DND-41 (cell line): ENCODE measurements at regions not wholly inside any gene's neighbourhood (a gene's known extent, or its start where the extent isn't known, plus 50 kb on each side); places are given as distances from the start of the nearest gene placed in this dataset.

ENCODE experiments used
- ATAC-seq: fragments of 200-7000 bp; cut with Tn5 transposase; 3 replicates; pipeline ENCODE4 v1.9.1; 2021; ENCODE audit warnings: low read depth; ENCODE audit not compliant: insufficient read depth
- DNase-seq: peaks from one replicate; pipeline ENCODE4 v3.0.0-alpha.2; 2020
- H2AFZ ChIP-seq: 2 replicates; pipeline ENCODE4 v1.6.0; 2012; ENCODE audit warnings: low read depth, low read length
- H3K27ac ChIP-seq: 2 replicates; pipeline ENCODE4 v1.5.1; 2012; ENCODE audit warnings: low read length, inconsistent platforms
- H3K27me3 ChIP-seq: fragments of 200-600 bp; sonication (generic); 2 replicates; pipeline ENCODE4 v1.6.0; 2012; ENCODE audit warnings: low read length, mild to moderate bottlenecking, inconsistent platforms; ENCODE audit not compliant: insufficient read depth, poor library complexity
- H3K36me3 ChIP-seq: 2 replicates; pipeline ENCODE4 v1.5.1; 2012; ENCODE audit warnings: low read length, inconsistent platforms; ENCODE audit not compliant: insufficient read depth
- H3K4me1 ChIP-seq: 2 replicates; pipeline ENCODE4 v1.5.1; 2012; ENCODE audit warnings: mild to moderate bottlenecking, low read length; ENCODE audit not compliant: insufficient read depth
- H3K4me2 ChIP-seq: 2 replicates; pipeline ENCODE4 v1.6.0; 2012; ENCODE audit warnings: mild to moderate bottlenecking, moderate library complexity, low read length, inconsistent platforms; ENCODE audit not compliant: insufficient read depth
- H3K4me3 ChIP-seq, 2 experiments: fragments of 200-600 bp in 1 of 2; shearing (Covaris generic) in 1 of 2; 2 replicates each; pipeline ENCODE4 v1.5.1; 2012 to 2016; ENCODE audit warnings: inconsistent platforms in 2 of 2, low read length in 2 of 2, mild to moderate bottlenecking in 2 of 2, low read depth in 1 of 2, moderate library complexity in 1 of 2
- H3K79me2 ChIP-seq: 2 replicates; pipeline ENCODE4 v1.6.0; 2012; ENCODE audit warnings: low read length, inconsistent platforms; ENCODE audit not compliant: insufficient read depth
- H3K9ac ChIP-seq: 2 replicates; pipeline ENCODE4 v1.6.0; 2012; ENCODE audit warnings: low read depth, mild to moderate bottlenecking, inconsistent platforms, low read length, moderate library complexity
- H3K9me3 ChIP-seq: 2 replicates; pipeline ENCODE4 v1.5.1; 2012; ENCODE audit warnings: low read length, moderate library complexity, mild to moderate bottlenecking, inconsistent platforms; ENCODE audit not compliant: insufficient read depth, severe bottlenecking
- H4K20me1 ChIP-seq: 2 replicates; pipeline ENCODE4 v1.6.0; 2012; ENCODE audit warnings: low read length; ENCODE audit not compliant: insufficient read depth
- CTCF ChIP-seq: IDR thresholded peaks from 2 replicates; pipeline ENCODE4 v1.5.1; 2012; ENCODE audit warnings: borderline replicate concordance, low read length, moderate library complexity, mild to moderate bottlenecking; ENCODE audit not compliant: poor library complexity, severe bottlenecking; ENCODE audit errors: extremely low read depth
- EZH2 ChIP-seq: IDR thresholded peaks from 3 replicates; pipeline ENCODE4 v1.6.1; 2012; ENCODE audit warnings: borderline replicate concordance, low read depth, mild to moderate bottlenecking, moderate library complexity, low read length, inconsistent platforms; ENCODE audit not compliant: severe bottlenecking

GRCh38 chr9:129385211-129385934, 207.3 kb upstream of the IER5L start:
- no peaks in the 10 kb centered on the region for H3K79me2 ChIP-seq
- no peaks in the 10 kb centered on the region for H3K4me1 ChIP-seq

GRCh38 chr9:129384491-129385210, 206.6 kb upstream of the IER5L start:
- Histone ChIP-seq H3K27ac (no peak overlapping the region), H3K36me3 (no peaks in the 10 kb centered on the region), H3K9me3 (no peaks in the 10 kb centered on the region), H3K4me3 (no peak overlapping the region), H3K4me2 (no peak overlapping the region), H3K4me1 (no peaks in the 10 kb centered on the region), H2AFZ (no peak overlapping the region), H3K9ac (no peak overlapping the region), H3K79me2 (no peaks in the 10 kb centered on the region), H4K20me1 (no peaks in the 10 kb centered on the region), H3K27me3 (no peaks in the 10 kb centered on the region)
- DNase-seq = no peak
- ATAC-seq = no peak
- no peak for TF ChIP-seq CTCF
- no peak for TF ChIP-seq EZH2

More at GRCh38 chr9:129385211-129385934, 207.3 kb upstream of the IER5L start:
- Histone ChIP-seq H3K4me2 (no peak overlapping the region), H3K27ac (no peak overlapping the region), H4K20me1 (no peaks in the 10 kb centered on the region), H3K9ac (no peak overlapping the region), H3K9me3 (no peaks in the 10 kb centered on the region), H2AFZ (no peak overlapping the region), H3K4me3 (no peak overlapping the region), H3K27me3 (no peaks in the 10 kb centered on the region), H3K36me3 (no peaks in the 10 kb centered on the region)
- ATAC-seq = no peak
- TF ChIP-seq EZH2 (no peak), CTCF (no peak)
- no peak for DNase-seq

GRCh38 chr9:129383561-129384490, 205.8 kb upstream of the IER5L start:
- peak; percentile 59; the same call in 2 of the 3 replicates for ATAC-seq

More at GRCh38 chr9:129383561-129384490, 205.8 kb upstream of the IER5L start:
- Histone ChIP-seq H3K79me2 (no peaks in the 10 kb centered on the region), H3K27me3 (no peaks in the 10 kb centered on the region), H2AFZ (no peak overlapping the region), H3K9ac (no peak overlapping the region), H3K4me1 (no peaks in the 10 kb centered on the region), H3K9me3 (no peaks in the 10 kb centered on the region), H3K27ac (no peak overlapping the region), H3K4me2 (0 out of 2 replicates have a peak overlapping the region, but pooled peaks have one; percentile 8), H3K36me3 (no peaks in the 10 kb centered on the region), H3K4me3 (no peak overlapping the region), H4K20me1 (no peaks in the 10 kb centered on the region)
- DNase-seq = peak; percentile 16
- TF ChIP-seq EZH2 = no peak
- no peak for TF ChIP-seq CTCF
